Hepatocyte (in vitro differentiated cells): ENCODE measurements at regions not wholly inside any gene's neighbourhood (a gene's known extent, or its start where the extent isn't known, plus 50 kb on each side); places are given as distances from the start of the nearest gene placed in this dataset.

Source experiments
- EZH2phosphoT487 ChIP-seq: fragments of 200-600 bp; sonication (generic); IDR thresholded peaks from one replicate; pipeline ENCODE4 v1.6.1; 2018; ENCODE audit warnings: antibody characterized with exemption, mild to moderate bottlenecking, low read depth, moderate library complexity; ENCODE audit not compliant: unreplicated experiment, severe bottlenecking
- TF ChIP-seq, protein P1 (sequence below): fragments of 200-600 bp; sonication (generic); IDR thresholded peaks from 2 replicates; pipeline ENCODE4 v1.5.1; 2016; ENCODE audit warnings: antibody characterized with exemption, mild to moderate bottlenecking; ENCODE audit not compliant: poor library complexity

DNA sequence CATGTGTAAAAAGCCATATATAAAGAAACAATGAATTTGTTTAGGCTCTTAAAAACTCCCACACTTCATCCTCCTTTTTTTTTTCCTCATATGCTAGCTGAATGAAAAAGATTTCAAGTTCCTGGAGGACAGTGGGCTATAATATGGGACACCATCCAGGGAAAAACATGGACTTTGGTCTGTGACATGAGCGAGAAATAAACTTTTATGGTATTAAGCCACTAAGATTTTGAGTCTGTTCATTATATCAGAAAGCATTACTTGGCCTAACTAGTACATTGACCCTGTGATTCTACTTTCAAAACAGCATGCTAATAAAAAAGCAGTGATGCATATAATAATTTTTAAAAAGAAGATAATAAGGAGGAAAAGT is 392.3 kb upstream of the CAMK1G start:
- TF ChIP-seq EZH2phosphoT487, result no peak
- TF ChIP-seq, protein P1, sequence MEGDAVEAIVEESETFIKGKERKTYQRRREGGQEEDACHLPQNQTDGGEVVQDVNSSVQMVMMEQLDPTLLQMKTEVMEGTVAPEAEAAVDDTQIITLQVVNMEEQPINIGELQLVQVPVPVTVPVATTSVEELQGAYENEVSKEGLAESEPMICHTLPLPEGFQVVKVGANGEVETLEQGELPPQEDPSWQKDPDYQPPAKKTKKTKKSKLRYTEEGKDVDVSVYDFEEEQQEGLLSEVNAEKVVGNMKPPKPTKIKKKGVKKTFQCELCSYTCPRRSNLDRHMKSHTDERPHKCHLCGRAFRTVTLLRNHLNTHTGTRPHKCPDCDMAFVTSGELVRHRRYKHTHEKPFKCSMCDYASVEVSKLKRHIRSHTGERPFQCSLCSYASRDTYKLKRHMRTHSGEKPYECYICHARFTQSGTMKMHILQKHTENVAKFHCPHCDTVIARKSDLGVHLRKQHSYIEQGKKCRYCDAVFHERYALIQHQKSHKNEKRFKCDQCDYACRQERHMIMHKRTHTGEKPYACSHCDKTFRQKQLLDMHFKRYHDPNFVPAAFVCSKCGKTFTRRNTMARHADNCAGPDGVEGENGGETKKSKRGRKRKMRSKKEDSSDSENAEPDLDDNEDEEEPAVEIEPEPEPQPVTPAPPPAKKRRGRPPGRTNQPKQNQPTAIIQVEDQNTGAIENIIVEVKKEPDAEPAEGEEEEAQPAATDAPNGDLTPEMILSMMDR, result no peak
